Osteocyte (in vitro differentiated cells): ENCODE measurements at regions not wholly inside any gene's neighbourhood (a gene's known extent, or its start where the extent isn't known, plus 50 kb on each side); places are given as distances from the start of the nearest gene placed in this dataset.

ENCODE experiments used
- DNase-seq: peaks from one replicate; pipeline ENCODE4 v3.0.0; 2021; ENCODE audit warnings: mixed read lengths; ENCODE audit not compliant: unreplicated experiment; ENCODE audit errors: extremely low spot score
- H3K27ac Mint-ChIP-seq: one replicate; pipeline ENCODE4 v1.8.0; 2021; ENCODE audit warnings: mild to moderate bottlenecking, mixed read lengths; ENCODE audit not compliant: unreplicated experiment
- H3K27me3 Mint-ChIP-seq: one replicate; pipeline ENCODE4 v1.8.0; 2021; ENCODE audit warnings: mixed read lengths; ENCODE audit not compliant: unreplicated experiment
- H3K36me3 Mint-ChIP-seq: one replicate; pipeline ENCODE4 v1.8.0; 2021; ENCODE audit warnings: mixed read lengths; ENCODE audit not compliant: unreplicated experiment
- H3K4me1 Mint-ChIP-seq: one replicate; pipeline ENCODE4 v1.8.0; 2021; ENCODE audit warnings: mixed read lengths; ENCODE audit not compliant: unreplicated experiment
- H3K4me3 Mint-ChIP-seq: one replicate; pipeline ENCODE4 v1.8.0; 2021; ENCODE audit warnings: mild to moderate bottlenecking, moderate library complexity, mixed read lengths; ENCODE audit not compliant: unreplicated experiment
- H3K9me3 Mint-ChIP-seq: one replicate; pipeline ENCODE4 v1.8.0; 2021; ENCODE audit warnings: mixed read lengths; ENCODE audit not compliant: unreplicated experiment
- CTCF ChIP-seq: fragments of 200-600 bp; sonication (generic); IDR thresholded peaks from 2 replicates; pipeline ENCODE4 v1.5.0; 2021; ENCODE audit warnings: antibody characterized with exemption, mild to moderate bottlenecking, moderate library complexity

- Mint-ChIP-seq H3K36me3 (no peaks in the 10 kb centered on the region), H3K4me1 (no peaks in the 10 kb centered on the region), H3K27me3 (peaks cover 15% of the 10 kb centered on the region), H3K4me3 (no peak overlapping the region), H3K27ac (no peak overlapping the region), H3K9me3 (no peaks in the 10 kb centered on the region)
- TF ChIP-seq CTCF: no peak
- no peak for DNase-seq
Measured at GRCh38 chr6:167448378-167448777, 123.5 kb downstream of the TTLL2 start.

GRCh38 chr6:167449094-167449861 is 124.4 kb downstream of the TTLL2 start:
- no peak overlapping the region for H3K27ac Mint-ChIP-seq
- no peaks in the 10 kb centered on the region for H3K4me1 Mint-ChIP-seq
- peak; percentile 23 for DNase-seq
- H3K27me3 Mint-ChIP-seq: peaks cover 9% of the 10 kb centered on the region
- H3K4me3 Mint-ChIP-seq: no peak overlapping the region
- no peak for TF ChIP-seq CTCF
- no peaks in the 10 kb centered on the region for H3K9me3 Mint-ChIP-seq
- no peaks in the 10 kb centered on the region for H3K36me3 Mint-ChIP-seq

GRCh38 chr6:167450626-167451025 is 125.7 kb downstream of the TTLL2 start:
- TF ChIP-seq CTCF: no peak
- peak; percentile 40 for DNase-seq
- Mint-ChIP-seq H3K36me3 (no peaks in the 10 kb centered on the region), H3K27me3 (peaks cover 8% of the 10 kb centered on the region), H3K4me3 (no peak overlapping the region), H3K4me1 (no peaks in the 10 kb centered on the region), H3K27ac (no peak overlapping the region), H3K9me3 (no peaks in the 10 kb centered on the region)

GRCh38 chr6:167452338-167453081 is 127.6 kb downstream of the TTLL2 start:
- Mint-ChIP-seq H3K36me3 (no peaks in the 10 kb centered on the region), H3K9me3 (no peaks in the 10 kb centered on the region), H3K27ac (no peak overlapping the region), H3K4me3 (no peak overlapping the region), H3K4me1 (no peaks in the 10 kb centered on the region), H3K27me3 (peaks cover 17% of the 10 kb centered on the region)
- DNase-seq: peak; percentile 71
- no peak for TF ChIP-seq CTCF

GRCh38 chr6:167453082-167453446 is 128.2 kb downstream of the TTLL2 start:
- H3K27ac Mint-ChIP-seq: no peak overlapping the region
- no peak for TF ChIP-seq CTCF
- no peaks in the 10 kb centered on the region for H3K36me3 Mint-ChIP-seq
- no peaks in the 10 kb centered on the region for H3K9me3 Mint-ChIP-seq
- no peaks in the 10 kb centered on the region for H3K4me1 Mint-ChIP-seq
- H3K4me3 Mint-ChIP-seq: no peak overlapping the region
- peaks cover 20% of the 10 kb centered on the region for H3K27me3 Mint-ChIP-seq
- DNase-seq: no peak
